IMR-90 (cell line): ENCODE measurements at regions not wholly inside any gene's neighbourhood (a gene's known extent, or its start where the extent isn't known, plus 50 kb on each side); places are given as distances from the start of the nearest gene placed in this dataset.

Experiments used
- ATAC-seq: fragments of 200-7000 bp; cut with Tn5 transposase; 2 replicates; pipeline ENCODE4 v1.9.1; 2020; ENCODE audit warnings: low read depth, mild to moderate bottlenecking, moderate library complexity
- BruUV-seq: library from RNA; stranded (reverse); fragments of 400-500 nt; replicated peaks from 2 replicates; lab custom pipeline; 2021; lab: Mats Ljungman, UMichigan
- CTCF ChIA-PET: fragments of 300-600 bp; formaldehyde crosslinking; extraction: SDS; loops from one replicate; lab custom pipeline; 2021; ENCODE audit warnings: antibody characterized with exemption; lab: Yijun Ruan, JAX
- POLR2A ChIA-PET: fragments of 300-600 bp; sonication (Branson Sonifier 250); formaldehyde crosslinking; loops from one replicate; lab custom pipeline; 2022; ENCODE audit warnings: antibody characterized with exemption; ENCODE audit not compliant: unreplicated experiment; lab: Charles Lee
- DNase-seq: peaks from one replicate; pipeline ENCODE4 v3.0.0; 2013
- H2AFZ ChIP-seq: replicated peaks from 2 replicates; pipeline ENCODE3; 2013; ENCODE audit warnings: low read length, mild to moderate bottlenecking; ENCODE audit not compliant: poor library complexity
- H2AK5ac ChIP-seq: 2 replicates; pipeline ENCODE4 v1.6.1; 2013; ENCODE audit warnings: low read depth, low read length, inconsistent platforms
- H2AK9ac ChIP-seq: replicated peaks from 2 replicates; pipeline ENCODE3; 2013; ENCODE audit warnings: mild to moderate bottlenecking, low read depth, low read length, moderate library complexity; ENCODE audit not compliant: poor library complexity
- H2BK120ac ChIP-seq: 2 replicates; pipeline ENCODE4 v1.6.1; 2013; ENCODE audit warnings: low read depth, low read length, inconsistent platforms
- H2BK15ac ChIP-seq: 3 replicates; pipeline ENCODE4 v1.6.1; 2013; ENCODE audit warnings: low read depth, low read length, inconsistent platforms
- H2BK20ac ChIP-seq: 2 replicates; pipeline ENCODE4 v1.6.1; 2013; ENCODE audit warnings: low read depth, mild to moderate bottlenecking, inconsistent platforms, low read length, moderate library complexity
- H2BK5ac ChIP-seq: 2 replicates; pipeline ENCODE4 v1.6.1; 2013; ENCODE audit warnings: mild to moderate bottlenecking, low read depth, low read length, inconsistent platforms; ENCODE audit not compliant: poor library complexity, severe bottlenecking
- H3K14ac ChIP-seq: replicated peaks from 2 replicates; pipeline ENCODE4 v1.6.1; 2013; ENCODE audit warnings: low read depth, low read length, inconsistent platforms
- H3K18ac ChIP-seq: 2 replicates; pipeline ENCODE4 v1.6.1; 2013; ENCODE audit warnings: low read depth, low read length, control low read depth
- H3K23ac ChIP-seq: 2 replicates; pipeline ENCODE4 v1.6.1; 2013; ENCODE audit warnings: low read depth, low read length, inconsistent platforms
- H3K27ac ChIP-seq: 2 replicates; pipeline ENCODE4 v1.5.1; 2013; ENCODE audit warnings: mild to moderate bottlenecking, control low read depth, low read length; ENCODE audit not compliant: insufficient read depth
- H3K27me3 ChIP-seq: 2 replicates; pipeline ENCODE4 v1.6.1; 2013; ENCODE audit warnings: low read length; ENCODE audit not compliant: control insufficient read depth, insufficient read depth
- H3K36me3 ChIP-seq: 2 replicates; pipeline ENCODE4 v1.6.1; 2013; ENCODE audit warnings: low read length, mixed read lengths; ENCODE audit not compliant: control insufficient read depth, insufficient read depth
- H3K4ac ChIP-seq: 2 replicates; pipeline ENCODE4 v1.6.1; 2013; ENCODE audit warnings: low read depth, low read length, inconsistent platforms
- H3K4me1 ChIP-seq: 2 replicates; pipeline ENCODE4 v1.6.1; 2013; ENCODE audit warnings: low read length, mixed read lengths; ENCODE audit not compliant: control insufficient read depth, insufficient read depth
- H3K4me2 ChIP-seq: 2 replicates; pipeline ENCODE4 v1.6.1; 2013; ENCODE audit warnings: low read depth, mild to moderate bottlenecking, control low read depth, low read length, moderate library complexity
- H3K4me3 ChIP-seq: 2 replicates; pipeline ENCODE4 v1.5.1; 2013; ENCODE audit warnings: low read depth, mild to moderate bottlenecking, control low read depth, low read length, moderate library complexity; ENCODE audit not compliant: insufficient read depth
- H3K56ac ChIP-seq: 2 replicates; pipeline ENCODE4 v1.6.1; 2013; ENCODE audit warnings: low read length, inconsistent platforms; ENCODE audit not compliant: insufficient read depth; ENCODE audit errors: extremely low read depth
- H3K79me1 ChIP-seq, 2 experiments: 2 replicates each; pipeline ENCODE4 v1.6.1; 2013; ENCODE audit warnings: low read length in 2 of 2, inconsistent platforms in 1 of 2, low read depth in 1 of 2
- H3K9ac ChIP-seq: 2 replicates; pipeline ENCODE4 v1.6.1; 2013; ENCODE audit warnings: low read depth, low read length, control low read depth
- H3K9me1 ChIP-seq: 2 replicates; pipeline ENCODE4 v1.6.1; 2013; ENCODE audit warnings: low read length, inconsistent platforms; ENCODE audit not compliant: insufficient read depth
- H3K9me3 ChIP-seq: 2 replicates; pipeline ENCODE4 v1.6.1; 2013; ENCODE audit warnings: low read length; ENCODE audit not compliant: control insufficient read depth, insufficient read depth
- H4K20me1 ChIP-seq: 2 replicates; pipeline ENCODE4 v1.6.1; 2013; ENCODE audit warnings: low read length, inconsistent platforms; ENCODE audit not compliant: insufficient read depth
- H4K5ac ChIP-seq: 2 replicates; pipeline ENCODE4 v1.6.1; 2013; ENCODE audit warnings: mild to moderate bottlenecking, low read depth, low read length, control low read depth
- H4K8ac ChIP-seq, 2 experiments: 2 replicates each; pipeline ENCODE4 v1.6.1; 2013; ENCODE audit warnings: low read depth in 2 of 2, low read length in 2 of 2, control low read depth in 1 of 2, inconsistent platforms in 1 of 2
- H4K91ac ChIP-seq: 2 replicates; pipeline ENCODE4 v1.6.1; 2013; ENCODE audit warnings: low read depth, low read length, inconsistent platforms; ENCODE audit not compliant: insufficient read depth
- MAZ ChIP-seq: IDR thresholded peaks from 2 replicates; pipeline ENCODE4 v1.6.1; 2012; ENCODE audit warnings: low read depth, mild to moderate bottlenecking, low read length, improper control_type of control experiment, moderate library complexity, borderline replicate concordance
- NFE2L2 ChIP-seq: fragments of 150-350 bp; IDR thresholded peaks from 2 replicates; pipeline ENCODE4 v1.6.1; 2016; ENCODE audit warnings: low read depth, mild to moderate bottlenecking, low read length
- POLR2A ChIP-seq: IDR thresholded peaks from 2 replicates; pipeline ENCODE4 v1.6.1; 2012; ENCODE audit warnings: mild to moderate bottlenecking, low read depth, low read length
- WGBS, 2 experiments: methylation state at CpG; one replicate each; pipeline versions ENCODE4 v1.1.5 to v1.1.7; 2013; ENCODE audit warnings: missing lambda C conversion rate in 2 of 2; ENCODE audit not compliant: insufficient read length in 1 of 2; ENCODE audit errors: extremely low coverage in 2 of 2; 5-methylcytosine and 5-hydroxymethylcytosine counted together
- dilution Hi-C: fragments of 300-500 bp; cut with HindIII; formaldehyde crosslinking; loops from one replicate; pipeline ENCODE4 v1.14.3; 2018; ENCODE audit warnings: low sequenced_read_pairs; ENCODE audit not compliant: unreplicated experiment
- in situ Hi-C: fragments of 300-500 bp; cut with MboI; formaldehyde crosslinking; loops from 3 replicates; pipeline ENCODE4 v1.14.3; 2019; ENCODE audit warnings: low sequenced_read_pairs, inconsistent platforms, mixed read lengths
- intact Hi-C: fragments of 100-400 bp; cut with micrococcal nuclease; formaldehyde crosslinking; loops from 2 replicates; pipeline ENCODE4 v1.10.0; 2022

DNA sequence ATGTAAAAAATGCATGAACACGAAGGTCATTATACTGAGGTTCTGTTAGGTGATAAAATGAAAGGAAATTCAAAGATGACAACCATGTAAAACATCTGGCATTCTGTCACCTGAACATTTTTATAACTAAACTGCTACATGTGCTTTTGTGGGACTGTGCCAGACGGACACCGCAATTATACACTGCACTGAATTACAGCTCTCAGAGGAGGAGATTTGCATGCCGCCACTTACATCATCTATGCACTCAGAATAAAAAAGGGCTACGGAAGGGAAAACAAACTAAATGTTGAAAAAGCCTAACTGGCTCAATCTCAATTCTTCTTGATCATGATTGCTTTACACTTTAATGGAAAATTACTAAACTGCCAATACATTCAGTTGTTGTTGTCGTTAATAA lies 614.0 kb upstream of the EYS start:
- dilution Hi-C loops (no loop called here), in situ Hi-C loops (no loop called here), intact Hi-C loops (no loop called here)
- Histone ChIP-seq H4K8ac (no peak overlapping the region), H3K9me1 (no peaks in the 10 kb centered on the region), H3K36me3 (no peaks in the 10 kb centered on the region), H3K18ac (no peak overlapping the region), H4K91ac (no peak overlapping the region), H3K4me2 (no peak overlapping the region), H3K14ac (no peak overlapping the region), H2BK5ac (no peak overlapping the region), H3K9me3 (no peaks in the 10 kb centered on the region), H3K27me3 (no peaks in the 10 kb centered on the region), H4K20me1 (no peaks in the 10 kb centered on the region), H2BK20ac (no peak overlapping the region), H3K4me1 (no peaks in the 10 kb centered on the region), H2AK5ac (no peak overlapping the region), H3K4ac (no peak overlapping the region), H3K4me3 (no peak overlapping the region), H3K23ac (no peak overlapping the region), H3K56ac (no peak overlapping the region), H3K79me1 (no peaks in the 10 kb centered on the region), H4K5ac (no peak overlapping the region), H2BK15ac (no peak overlapping the region), H3K27ac (no peak overlapping the region), H3K9ac (no peak overlapping the region), H2AFZ (no peak overlapping the region), H2BK120ac (no peak overlapping the region), H2AK9ac (no peak overlapping the region)
- POLR2A ChIA-PET = no interaction called here
- DNase-seq = no peak
- ATAC-seq = no peak
- no peak for TF ChIP-seq POLR2A
- TF ChIP-seq MAZ = no peak
- no peak for TF ChIP-seq NFE2L2
- CTCF ChIA-PET = no interaction called here
- no CpG with 5 or more reads among the region's 6 CpGs for WGBS, 2 experiments
- no TSS peak for BruUV-seq
